ENCODE measurements at regions not wholly inside any gene's neighbourhood (a gene's known extent, or its start where the extent isn't known, plus 50 kb on each side); places are given as distances from the start of the nearest gene placed in this dataset.

DNA sequence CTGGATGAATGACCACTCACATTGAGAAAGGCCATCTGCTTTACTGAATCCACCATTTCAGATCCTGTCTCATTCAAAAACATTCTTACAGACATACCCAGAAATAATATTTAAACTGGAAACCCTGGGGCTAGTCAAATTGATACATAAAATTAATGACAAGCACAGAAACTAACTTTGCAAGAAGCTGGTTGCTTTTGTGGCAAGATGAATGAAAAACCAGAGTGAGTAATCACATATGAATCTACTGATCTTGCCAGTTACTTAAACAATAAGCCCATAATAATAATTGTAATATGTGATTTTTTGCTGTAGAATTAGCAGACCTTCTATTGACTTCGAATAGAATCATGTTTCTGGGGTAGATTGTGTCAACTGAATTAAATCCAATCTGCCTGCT is 235.1 kb downstream of the PPARGC1A start:
- no peak for DNase-seq

DNA sequence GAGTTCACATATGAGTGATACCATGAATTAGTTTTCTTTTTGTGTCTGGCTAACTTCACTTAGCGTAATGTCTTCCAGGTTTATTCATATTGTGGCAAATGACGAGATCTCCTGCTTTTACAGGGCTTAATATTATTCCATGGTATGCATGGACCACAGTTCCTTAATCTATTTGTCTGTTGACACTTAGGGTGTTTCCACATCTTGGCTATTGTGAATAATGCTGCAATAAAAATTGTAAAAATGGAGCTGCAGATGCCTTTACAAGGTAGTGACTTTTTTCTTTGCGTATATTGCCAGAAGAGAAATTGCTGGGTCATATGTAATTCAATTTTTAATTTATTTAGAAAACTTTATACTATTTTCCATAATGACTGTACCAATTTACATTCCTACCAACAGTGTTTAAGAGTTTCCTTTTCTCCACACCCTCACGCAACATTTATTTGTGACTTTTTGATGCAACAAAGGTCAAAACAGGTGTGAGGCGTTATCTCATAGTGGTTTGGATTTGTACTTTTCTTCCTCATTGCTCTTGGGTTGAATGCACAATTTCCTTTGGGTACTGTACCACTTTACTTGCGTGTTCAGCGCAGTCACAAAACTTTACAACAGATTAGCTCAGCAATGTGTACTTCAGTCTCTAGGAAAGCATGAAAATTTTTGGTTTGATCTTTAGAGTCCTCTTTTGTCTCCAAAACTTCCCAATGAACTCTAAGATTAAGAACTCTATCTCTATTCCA is 240.8 kb downstream of the PPARGC1A start:
- no peak for DNase-seq

DNA sequence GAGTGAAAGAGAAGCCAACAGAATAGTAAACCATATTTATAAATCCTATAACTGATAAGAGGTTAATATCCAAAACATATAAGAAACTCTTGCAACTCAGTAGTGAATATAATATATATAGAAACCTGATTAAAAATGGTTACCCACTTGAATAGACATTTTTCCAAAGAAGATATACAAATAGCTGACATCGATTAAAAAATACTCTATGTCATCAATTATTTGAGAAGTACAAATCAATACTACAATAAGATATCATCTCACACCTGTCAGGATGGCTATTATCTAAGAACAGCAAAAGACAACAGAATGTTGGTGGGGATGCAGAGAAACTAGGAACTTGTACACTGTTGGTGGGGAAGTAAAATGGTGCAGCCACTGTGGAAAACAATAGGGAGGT is 254.4 kb downstream of the PPARGC1A start:
- no peak for DNase-seq

DNA sequence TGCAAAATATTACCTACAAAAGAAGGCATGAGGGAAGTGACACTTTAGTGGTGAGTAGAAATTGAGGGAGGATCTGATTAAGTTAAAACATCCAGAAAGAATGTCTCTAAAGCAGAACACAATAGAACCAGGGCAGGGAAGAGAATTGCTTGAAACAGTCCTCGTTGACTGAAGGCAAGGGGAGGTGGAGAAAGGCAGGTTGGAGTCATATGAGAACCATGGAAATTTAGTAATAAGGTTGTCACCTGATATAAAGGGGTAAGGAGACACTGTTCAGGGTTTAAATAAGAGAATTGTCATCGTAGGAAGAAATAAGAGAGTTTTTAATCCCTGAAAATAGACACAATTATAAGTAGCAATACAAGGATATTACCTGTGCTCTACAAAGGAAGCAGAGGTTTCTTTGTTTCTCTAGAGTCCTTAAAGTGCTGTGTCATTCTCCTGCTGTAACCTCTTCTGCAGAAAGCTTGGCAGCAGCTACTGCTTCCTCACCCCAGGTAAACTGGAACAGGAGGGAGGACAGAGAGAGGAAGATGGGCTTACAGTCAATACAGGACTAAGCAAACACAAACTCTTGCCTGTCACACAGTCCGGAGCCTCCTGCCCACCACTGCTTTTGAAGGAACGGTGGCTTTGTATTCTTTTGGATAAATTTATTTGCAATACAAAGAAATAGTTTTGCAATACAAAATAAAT is 258.4 kb downstream of the PPARGC1A start:
- peak; percentile 11 for DNase-seq

DNA sequence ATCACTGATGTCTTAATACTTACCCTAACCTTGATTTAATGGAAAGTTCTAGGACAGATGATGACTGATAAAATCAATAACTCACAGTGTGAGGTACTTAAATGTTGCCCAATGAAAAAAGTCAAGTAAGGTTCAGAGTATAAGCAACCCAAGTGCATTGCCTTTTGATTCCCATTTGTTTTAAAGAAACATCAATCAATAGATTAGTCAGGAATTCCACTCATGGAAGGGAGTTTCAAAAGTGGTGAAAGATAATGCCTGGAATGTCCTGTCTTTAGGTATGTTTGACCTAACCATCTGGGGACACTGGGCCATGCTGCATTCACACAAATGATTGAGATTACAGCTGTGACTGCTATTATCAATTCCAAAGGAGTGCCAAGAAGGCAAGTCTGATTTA is 259.7 kb downstream of the PPARGC1A start:
- DNase-seq = no peak

DNA sequence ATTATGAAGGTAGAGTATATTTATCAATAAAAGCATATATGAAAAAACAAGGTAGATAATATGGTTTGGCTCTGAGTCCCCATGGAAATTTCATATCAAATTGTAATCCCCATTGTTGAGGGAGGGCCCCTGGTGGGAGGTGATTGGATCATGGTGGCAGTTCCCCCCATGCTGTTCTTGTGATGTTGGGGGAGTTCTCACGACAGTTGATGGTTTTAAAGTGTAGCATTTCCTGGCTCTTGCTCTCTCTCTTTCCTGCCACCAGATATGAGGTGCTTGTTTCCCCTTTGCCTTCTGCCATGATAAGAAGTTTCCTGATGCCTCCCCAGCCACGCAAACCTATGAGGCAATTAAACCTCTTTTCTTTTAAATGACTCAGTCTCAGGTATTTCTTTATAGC is 260.4 kb downstream of the PPARGC1A start:
- DNase-seq = no peak

DNA sequence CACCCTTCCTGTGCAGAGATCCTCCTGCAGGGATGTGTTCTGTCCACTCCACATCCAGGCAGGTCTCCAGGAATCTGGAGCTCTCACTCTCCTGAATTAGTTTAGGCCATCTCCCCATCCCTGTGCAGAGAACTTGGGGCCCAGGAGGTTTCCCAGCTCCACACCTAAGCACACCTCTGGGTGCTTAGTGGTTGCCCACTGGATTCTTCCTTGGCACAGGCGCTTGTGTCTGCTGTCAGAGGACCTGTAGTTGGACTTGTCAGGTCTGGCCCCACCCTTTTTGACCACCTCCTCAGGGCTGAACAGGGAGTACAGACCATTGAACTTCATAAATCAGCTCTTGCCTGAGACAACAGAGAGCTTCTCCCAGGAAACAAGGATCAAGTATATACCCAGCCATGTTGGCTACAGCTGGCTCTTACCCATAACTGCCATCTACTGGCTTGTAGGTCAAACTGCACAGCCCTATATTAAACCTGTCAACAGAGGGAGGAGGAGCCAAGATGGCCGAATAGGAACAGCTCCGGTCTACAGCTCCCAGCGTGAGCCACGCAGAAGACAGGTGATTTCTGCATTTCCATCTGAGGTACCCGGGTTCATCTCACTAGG is 275.5 kb downstream of the PPARGC1A start:
- DNase-seq = no peak

DNA sequence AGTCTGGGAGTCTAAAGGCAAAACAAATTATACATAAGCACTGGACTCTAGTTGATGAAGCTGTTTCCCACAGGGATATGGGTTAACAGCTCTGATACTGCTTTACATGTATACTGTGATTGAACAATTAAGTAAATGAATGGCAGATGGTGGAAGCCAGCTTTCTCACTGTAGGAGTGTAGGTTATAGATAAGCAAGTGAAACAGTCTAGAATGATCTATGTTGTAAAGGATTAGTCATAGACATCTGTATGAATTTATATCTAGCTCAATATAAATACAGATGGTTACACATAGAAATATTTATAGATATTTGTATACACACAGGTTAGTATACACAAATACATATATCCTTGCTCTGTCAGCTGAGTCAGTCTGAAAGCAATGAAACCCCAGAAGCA is 276.1 kb downstream of the PPARGC1A start:
- DNase-seq = no peak

DNA sequence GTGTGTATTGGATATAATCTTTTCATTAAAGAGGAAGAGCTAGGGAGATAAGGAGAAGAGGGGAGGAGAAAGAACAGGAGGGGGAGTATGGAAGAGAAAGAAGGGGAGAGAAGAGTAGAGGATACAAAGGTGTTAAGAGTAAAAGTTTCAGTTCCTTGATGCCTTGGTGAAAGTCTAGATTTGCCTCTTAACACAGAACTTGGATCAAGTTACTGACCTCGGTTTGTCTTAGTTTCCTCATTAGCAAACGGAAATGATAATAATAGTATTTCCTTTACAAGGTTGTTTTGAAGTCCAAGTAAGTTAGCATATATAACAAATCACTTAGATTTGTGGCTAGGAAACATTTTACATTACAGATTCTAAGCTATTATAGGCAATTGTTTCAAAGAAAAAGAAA is 287.1 kb downstream of the PPARGC1A start:
- DNase-seq = no peak

DNA sequence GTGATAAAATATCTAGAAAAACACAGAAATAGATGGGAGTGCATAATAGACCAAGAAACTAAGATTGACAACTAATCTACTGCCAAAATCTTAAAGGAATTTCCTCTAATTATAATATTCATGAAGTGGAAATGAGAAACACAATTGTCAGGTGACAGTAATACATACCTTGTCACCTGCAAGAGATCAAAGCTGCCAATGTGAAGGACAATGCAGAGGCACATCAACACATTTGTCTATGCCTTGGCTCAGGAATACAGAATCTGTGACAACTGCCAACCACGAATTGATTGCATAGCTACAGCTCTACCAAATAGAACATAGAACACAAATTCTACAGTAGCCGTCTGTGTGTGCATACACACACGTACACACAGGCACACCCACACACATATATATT is 295.7 kb downstream of the PPARGC1A start:
- no peak for DNase-seq

DNA sequence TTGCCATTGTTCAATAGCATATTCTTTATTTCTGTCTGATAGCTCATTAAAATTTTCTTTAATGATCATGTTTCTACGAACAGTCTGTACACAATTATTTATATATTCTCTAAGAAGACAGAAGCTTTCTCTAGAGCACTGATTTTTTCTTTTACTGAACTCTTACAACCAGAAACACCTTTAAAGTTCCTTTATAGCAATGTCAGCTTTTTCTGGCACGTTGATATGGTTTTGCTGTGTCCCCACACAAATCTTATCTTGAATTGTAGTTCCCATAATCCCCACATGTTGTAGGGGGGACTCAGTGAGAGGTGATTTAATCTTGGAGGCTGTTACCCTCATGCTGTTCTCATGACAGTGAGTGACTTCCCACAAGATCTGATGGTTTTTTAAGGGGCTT is 299.4 kb downstream of the PPARGC1A start:
- DNase-seq = no peak

DNA sequence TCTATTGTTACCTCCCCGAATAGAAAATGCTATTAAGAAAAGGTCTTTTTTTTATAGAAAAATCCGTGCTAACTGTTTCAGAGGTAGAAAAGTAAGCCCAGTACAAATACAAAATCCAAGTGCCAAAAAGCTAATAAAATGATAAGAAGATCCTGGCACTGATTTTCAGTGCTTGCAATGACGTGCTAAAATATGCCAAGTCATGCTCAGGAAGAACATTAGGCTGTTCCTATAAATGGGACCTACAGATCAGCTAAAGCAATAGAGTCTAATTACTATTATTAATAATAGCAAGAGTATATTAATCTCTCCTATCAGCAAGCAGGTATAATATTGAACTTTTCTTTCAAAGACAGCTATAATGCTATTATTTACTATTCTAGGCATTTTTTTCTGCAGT is 305.8 kb downstream of the PPARGC1A start:
- DNase-seq = no peak

DNA sequence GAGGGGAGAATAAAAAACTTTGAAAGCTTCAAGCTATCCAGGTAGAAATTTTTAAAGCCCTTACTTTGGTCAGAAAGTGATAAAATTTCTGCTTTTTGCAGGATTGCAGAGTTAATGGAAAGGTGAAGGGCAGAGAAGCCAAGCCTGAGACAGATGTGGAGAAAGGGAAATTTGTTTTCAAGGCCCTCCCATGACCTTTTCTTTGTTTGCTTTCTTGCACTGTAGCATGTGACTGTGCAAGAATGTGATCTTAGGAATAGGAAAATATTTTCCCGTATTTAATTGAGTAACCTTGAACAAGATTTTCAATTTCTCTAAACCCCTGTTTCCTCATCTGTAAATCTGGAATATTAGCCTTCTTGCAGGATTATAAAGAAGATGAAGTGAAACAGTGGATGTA is 307.2 kb downstream of the PPARGC1A start:
- DNase-seq = no peak

DNA sequence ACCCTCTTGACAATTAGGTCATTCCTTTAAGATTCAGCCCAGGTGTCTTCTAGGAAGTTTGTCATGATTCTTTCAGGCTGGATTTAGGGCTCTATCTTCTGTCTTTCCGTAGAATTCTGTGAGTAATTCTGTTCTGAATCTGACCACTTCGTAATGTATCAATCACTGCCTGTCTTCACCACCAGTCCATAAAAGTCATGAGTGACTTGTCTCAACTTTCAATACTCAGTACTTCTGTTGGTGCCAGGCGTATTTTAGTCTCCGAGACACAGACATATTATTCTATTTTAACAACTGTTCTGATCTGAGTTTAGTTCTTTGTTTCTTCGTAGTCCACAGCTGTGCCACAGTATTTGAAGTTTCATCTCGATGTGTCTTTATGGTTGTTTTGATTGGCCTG is 310.7 kb downstream of the PPARGC1A start:
- no peak for DNase-seq

DNA sequence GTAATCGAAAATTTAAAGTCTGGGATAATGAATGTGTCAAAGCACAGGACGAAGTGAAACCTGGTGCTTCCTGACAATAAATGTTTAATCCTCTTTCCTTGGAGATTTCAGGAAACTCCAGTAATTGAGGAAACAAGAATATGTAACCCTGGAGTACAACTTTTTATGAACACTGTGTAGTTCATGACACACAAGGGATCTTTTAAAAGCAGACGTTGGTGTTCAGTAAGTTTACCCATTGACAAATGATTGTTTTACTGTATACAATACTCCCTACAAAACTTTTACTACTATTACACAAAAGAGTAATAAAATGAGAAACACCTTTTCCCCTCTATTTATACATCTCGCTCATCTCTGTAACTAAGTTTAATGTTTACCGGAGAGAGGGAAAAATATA is 312.4 kb downstream of the PPARGC1A start:
- DNase-seq = no peak

DNA sequence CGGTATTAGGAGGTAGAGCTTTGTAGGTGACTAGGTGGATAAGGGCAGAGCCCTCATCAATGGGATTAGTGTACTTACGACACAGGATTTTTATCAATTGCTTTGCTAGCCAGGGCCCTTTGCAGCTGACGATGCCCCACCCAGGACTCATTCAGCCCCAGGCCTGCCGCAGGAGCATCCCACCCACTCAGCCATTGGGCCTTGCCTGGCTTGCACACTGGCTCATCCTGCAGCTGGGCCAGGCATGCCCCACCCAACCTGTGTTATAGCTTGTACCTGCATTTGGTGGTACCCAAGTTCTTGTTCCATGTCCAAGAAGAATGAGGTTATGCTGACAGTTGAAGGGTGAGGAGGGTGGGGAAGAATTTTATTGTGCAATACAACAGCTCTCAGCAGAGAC is 317.5 kb downstream of the PPARGC1A start:
- DNase-seq = no peak

DNA sequence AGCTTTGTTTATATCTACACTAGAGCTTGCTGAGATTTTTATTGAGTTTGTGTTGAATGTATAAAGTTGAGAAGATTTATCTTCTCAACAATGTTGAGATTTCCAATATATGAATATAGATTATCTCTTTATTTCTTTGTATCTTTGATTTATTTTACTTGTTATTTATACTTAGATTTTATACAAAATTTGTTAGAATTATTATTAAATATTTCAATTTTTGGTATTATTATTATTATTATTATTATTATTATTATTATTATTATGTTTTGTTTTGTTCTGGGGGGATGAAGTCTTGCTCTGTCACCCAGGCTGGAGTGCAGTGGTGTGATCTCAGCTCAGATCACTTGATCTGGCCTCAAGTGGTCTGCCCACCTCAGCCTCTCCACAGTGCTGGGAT is 322.5 kb downstream of the PPARGC1A start:
- DNase-seq = no peak

DNA sequence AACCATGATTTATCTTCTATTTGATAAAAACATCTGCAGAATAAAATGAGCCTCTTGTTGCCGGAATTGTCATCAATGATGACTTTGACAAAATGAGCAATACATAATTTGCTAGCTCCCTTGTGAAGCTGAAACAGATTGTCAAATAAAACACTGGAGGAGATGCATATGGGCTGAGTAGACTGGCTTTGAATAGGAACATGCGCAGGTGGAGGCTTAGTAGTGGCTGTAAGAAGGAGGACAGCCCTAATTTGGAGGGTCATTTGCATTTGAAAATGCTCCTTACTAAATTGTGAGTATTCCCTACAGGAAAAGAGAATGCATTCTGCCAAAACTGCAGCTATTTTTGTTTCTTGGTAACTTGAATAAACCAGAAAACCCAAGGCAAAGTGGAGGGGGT is 329.1 kb downstream of the PPARGC1A start:
- DNase-seq = no peak

DNA sequence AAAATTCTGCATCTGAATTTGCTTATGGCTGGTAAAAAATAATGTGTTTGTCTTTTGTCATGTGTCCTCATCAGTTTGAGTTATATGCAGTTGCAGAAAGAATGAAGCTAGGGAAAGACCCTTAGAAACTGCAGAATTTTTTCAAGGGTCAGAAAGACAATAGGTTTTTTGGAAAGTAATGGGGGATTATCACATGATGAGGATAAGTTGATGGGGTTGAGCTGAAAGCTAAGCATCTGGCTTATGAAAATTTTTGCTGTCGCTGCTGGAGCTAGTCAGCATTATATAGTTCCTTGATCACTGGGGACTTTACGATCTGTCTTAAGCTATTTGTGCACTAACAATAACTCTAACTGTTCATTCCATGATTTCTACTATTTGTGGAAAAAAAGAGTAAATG is 331.7 kb downstream of the PPARGC1A start:
- no peak for DNase-seq

DNA sequence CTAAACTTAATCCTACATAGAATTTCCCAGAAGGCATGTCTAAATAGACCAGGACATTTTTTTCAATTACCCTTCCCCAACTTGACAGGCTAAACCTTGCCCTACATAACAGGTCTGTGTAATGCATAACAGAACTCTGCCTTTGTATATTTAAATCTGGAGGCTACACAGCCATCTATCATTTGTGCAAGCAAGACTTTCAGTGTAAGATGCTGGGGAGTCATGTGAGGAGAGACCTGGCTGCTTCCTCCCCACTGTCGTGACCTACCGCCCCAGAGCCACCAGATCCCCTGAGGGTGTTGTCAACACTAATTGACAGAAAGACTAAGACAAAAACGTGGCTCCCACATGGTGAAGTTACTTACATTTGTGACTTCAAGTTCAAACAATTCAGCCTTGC is 342.2 kb downstream of the PPARGC1A start:
- DNase-seq = no peak

DNA sequence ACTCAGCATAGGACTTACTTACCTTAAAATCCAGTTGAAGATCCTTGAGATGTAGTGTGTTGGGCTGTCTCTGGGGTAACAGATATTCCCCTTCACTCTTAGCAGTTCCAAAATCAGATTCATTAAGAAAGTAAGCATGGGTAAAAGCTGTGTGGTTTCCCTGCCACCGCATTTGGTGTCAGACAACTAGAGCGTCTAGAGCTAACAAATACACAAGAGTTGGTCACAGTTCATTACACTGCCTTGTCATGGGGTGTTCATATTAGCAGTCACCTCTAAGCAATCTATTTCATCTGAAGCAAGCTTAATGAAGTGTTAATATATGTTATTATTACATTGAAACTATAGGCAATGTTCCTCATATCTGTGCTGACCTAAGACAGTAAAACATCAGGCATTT is 342.8 kb downstream of the PPARGC1A start:
- DNase-seq = no peak

DNA sequence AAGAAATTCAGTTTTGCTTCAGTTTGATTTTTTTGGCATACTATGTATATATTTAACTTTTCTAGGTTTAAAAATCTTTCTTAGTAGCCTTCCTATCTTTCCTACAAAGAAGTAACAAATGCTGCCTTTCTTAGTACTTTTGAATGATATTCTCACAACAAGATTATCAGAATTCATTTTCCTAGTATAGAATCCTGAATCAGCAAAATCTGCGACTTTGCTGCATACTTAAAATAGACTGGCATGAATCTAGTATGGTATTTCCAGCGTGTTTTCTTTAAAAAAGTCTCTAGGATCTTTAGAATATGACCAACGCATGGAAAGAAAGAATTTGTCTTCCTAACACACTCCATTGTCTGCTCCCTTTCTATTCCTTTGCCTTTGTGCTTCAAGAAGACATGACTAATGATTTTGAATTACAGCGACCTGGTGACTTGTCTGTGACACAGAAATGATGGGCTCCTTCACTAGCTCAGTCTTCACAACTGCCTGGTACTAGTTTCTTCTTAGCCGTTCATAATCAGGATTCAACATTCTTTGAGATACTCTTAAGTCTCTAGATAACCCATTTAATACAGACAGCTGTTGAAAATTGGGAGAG is 349.8 kb downstream of the PPARGC1A start:
- DNase-seq = no peak

DNA sequence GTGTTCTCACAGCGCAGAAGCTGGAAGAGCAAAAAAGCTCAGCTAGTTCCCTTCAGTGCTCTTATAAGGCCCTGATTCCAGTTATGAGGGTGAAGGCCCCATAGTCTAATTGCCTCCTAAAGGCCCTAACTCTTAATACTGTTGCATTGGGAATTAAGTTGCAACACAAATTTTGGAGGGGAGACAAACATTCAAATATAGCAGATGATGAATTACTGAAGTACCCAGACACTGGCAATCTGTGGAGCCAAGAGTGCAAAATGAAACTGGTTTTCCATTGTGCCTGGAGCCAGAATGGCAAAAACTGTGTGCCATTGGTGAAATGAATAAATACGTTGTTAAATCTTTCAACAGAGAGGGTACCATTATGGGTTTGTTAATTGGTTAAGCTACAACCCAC is 356.0 kb downstream of the PPARGC1A start:
- no peak for DNase-seq

DNA sequence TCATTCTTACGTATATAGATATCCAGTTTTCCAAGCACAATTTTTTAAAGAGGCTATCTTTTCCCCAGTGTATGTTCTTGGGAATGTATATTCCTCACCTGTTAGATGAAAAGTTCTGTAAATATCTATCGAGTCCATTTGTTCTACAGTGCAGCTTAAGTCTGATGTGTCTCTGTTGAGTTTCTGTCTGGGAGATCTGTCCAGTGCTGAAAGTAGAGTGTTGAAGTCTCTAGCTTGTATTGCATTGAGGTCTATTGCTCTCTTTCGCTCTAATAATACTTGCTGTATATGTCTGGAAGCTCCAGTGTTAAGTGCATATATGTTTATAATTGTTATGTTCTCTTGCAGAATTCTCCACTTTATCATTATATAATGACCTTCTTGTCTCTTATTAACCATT is 373.1 kb downstream of the PPARGC1A start:
- DNase-seq = no peak

Data from NCI-H1105 treated with DMSO at 0.1 percent for 48 hours (cell line).